Astrocyte of the spinal cord (primary cell): ENCODE measurements at regions not wholly inside any gene's neighbourhood (a gene's known extent, or its start where the extent isn't known, plus 50 kb on each side); places are given as distances from the start of the nearest gene placed in this dataset.
"Not testable (repeated sequence)": the region's sequence is repeated elsewhere in the genome, so short reads cannot be mapped to it uniquely, and the experiment has no call there.

Experiments
- DNase-seq: peaks from one replicate; pipeline ENCODE4 v3.0.0; 2011; ENCODE audit warnings: low read depth, low spot score
- H3K4me3 ChIP-seq: 2 replicates; pipeline ENCODE4 v1.5.1; 2011; ENCODE audit warnings: low read depth, mild to moderate bottlenecking, low read length, moderate library complexity
- CTCF ChIP-seq: IDR thresholded peaks from 2 replicates; pipeline ENCODE4 v1.5.1; 2012; ENCODE audit warnings: low read depth, mild to moderate bottlenecking, low read length, inconsistent platforms
- in situ Hi-C: cut with HindIII; loops from 2 replicates; pipeline ENCODE4 v1.10.0; 2017; ENCODE audit warnings: low sequenced_read_pairs

GRCh38 chr3:155995525-155996370, 124.6 kb upstream of the KCNAB1 start:
- TF ChIP-seq CTCF, result peak; percentile 54
- in situ Hi-C loops, result no loop called here
- peak; percentile 55 for DNase-seq
- H3K4me3 ChIP-seq, result no peak overlapping the region

DNA sequence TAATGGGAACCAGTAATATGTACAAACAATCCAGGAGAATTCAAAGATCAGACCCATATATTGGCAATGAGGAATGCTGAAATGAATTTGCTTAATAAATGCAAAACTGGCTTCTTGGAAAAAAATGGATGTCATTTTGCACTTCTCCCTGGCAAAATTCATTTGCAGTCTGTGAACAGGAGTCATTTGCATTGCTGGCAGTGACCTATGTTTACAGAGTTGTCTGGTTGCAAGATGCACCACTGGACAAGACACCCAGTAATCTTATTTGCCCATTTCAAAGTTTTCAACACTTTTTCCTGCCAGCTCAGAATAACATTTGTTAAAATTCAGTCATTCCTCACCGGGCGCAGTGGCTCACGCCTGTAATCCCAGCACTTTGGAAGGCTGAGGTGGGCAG, 123.5 kb upstream of the KCNAB1 start:
- in situ Hi-C loops, result no loop called here
- no peak overlapping the region for H3K4me3 ChIP-seq
- no peak for TF ChIP-seq CTCF
- no peak for DNase-seq

DNA sequence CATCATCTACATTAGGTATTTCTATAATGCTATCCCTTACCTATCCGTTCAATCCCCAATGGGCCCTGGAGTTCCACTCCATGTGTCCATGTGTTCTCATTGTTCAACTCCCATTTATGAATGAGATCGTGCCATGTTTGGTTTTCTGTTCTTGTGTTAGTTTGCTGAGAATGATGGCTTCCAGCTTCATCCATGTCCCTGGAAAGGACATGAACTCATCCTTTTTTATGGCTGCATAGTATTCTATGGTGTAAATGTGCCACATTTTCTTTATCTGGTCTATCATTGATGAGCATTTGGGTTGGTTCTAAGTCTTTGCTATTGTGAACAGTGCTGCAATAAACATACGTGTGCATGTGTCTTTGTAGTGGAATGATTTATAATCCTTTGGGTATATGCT, 122.2 kb upstream of the KCNAB1 start:
- DNase-seq, in situ Hi-C loops, H3K4me3 ChIP-seq: not testable (repeated sequence)

- no peak for DNase-seq
- in situ Hi-C loops, result no loop called here
- H3K4me3 ChIP-seq, result no peak overlapping the region
- TF ChIP-seq CTCF, result no peak
Measured at GRCh38 chr3:156005736-156006135, 114.6 kb upstream of the KCNAB1 start.

DNA sequence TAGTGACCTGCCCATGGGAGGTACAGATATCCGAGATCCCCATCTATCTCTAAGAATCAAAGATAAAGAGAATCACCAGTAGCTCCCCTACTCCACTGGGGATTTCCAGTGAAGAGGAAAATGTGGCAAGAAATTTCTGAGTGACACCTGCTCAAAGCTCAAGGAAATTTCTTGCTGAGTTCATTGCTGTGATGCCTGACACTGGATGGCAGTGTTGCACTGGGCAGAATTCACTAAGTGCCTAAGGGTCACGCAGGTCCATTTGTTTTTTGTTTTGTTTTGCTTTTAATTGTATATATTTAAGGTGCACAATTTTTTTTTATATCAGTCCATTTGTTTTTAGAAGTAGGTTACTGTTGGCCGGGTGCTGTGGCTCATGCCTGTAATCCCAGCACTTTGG, 109.5 kb upstream of the KCNAB1 start:
- H3K4me3 ChIP-seq, result no peak overlapping the region
- TF ChIP-seq CTCF, result no peak
- in situ Hi-C loops, result no loop called here
- no peak for DNase-seq

- H3K4me3 ChIP-seq, result no peak overlapping the region
- TF ChIP-seq CTCF, result no peak
- in situ Hi-C loops, result no loop called here
- no peak for DNase-seq
Measured at GRCh38 chr3:156014489-156014888, 105.9 kb upstream of the KCNAB1 start.

- no peak overlapping the region for H3K4me3 ChIP-seq
- DNase-seq, result no peak
- TF ChIP-seq CTCF, result no peak
- in situ Hi-C loops, result no loop called here
Measured at GRCh38 chr3:156016902-156017301, 103.5 kb upstream of the KCNAB1 start.
